ENCODE measurements at regions not wholly inside any gene's neighbourhood (a gene's known extent, or its start where the extent isn't known, plus 50 kb on each side); places are given as distances from the start of the nearest gene placed in this dataset.

DNA sequence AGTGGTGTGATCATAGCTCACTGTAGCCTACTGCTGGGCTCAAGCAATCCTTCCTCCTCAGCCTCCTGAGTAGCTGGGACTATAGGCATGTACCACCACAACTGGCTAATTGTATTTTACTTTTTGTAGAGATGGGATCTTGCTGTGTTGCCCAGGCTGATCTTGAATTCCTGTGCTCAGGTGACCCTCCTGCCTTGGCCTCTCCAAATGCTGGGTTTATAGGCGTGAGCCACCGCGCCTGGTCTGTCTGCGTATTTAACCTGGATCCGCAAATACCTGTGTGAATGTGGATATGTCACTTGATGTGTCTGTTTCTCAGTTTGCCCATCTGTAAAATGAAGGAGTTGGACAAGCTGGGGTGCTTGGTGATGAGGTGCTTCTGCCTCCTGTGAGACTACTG, 123.9 kb downstream of the BAMBI start:
- Histone ChIP-seq H3K9ac (ENCODE audit: low read length) (no peak overlapping the region), H3K27ac (ENCODE audit: low read length) (no peak overlapping the region), H3K4me3 (ENCODE audit: low read length) (no peak overlapping the region), H3K4me1 (ENCODE audit: low read length) (no peaks in the 10 kb centered on the region), H2AFZ (ENCODE audit: low read length) (no peak overlapping the region), H3K79me2 (ENCODE audit: low read length) (no peaks in the 10 kb centered on the region), H3K27me3 (ENCODE audit: low read length) (no peaks in the 10 kb centered on the region), H3K4me2 (ENCODE audit: low read depth, low read length, poor library complexity, severe bottlenecking) (no peak overlapping the region), H3K36me3 (ENCODE audit: insufficient read depth, low read length) (no peaks in the 10 kb centered on the region), H4K20me1 (ENCODE audit: insufficient read depth, low read depth, low read length) (no peaks in the 10 kb centered on the region), H3K9me2 (replicated peaks; ENCODE audit: insufficient read depth, low read length) (no peaks in the 10 kb centered on the region), H3K9me3 (ENCODE audit: low read length) (no peaks in the 10 kb centered on the region)
- no peak for DNase-seq

- no peak for DNase-seq
- Histone ChIP-seq H4K20me1 (ENCODE audit: insufficient read depth, low read depth, low read length) (no peaks in the 10 kb centered on the region), H3K27me3 (ENCODE audit: low read length) (no peaks in the 10 kb centered on the region), H3K9me2 (replicated peaks; ENCODE audit: insufficient read depth, low read length) (no peaks in the 10 kb centered on the region), H3K36me3 (ENCODE audit: insufficient read depth, low read length) (no peaks in the 10 kb centered on the region), H2AFZ (ENCODE audit: low read length) (no peak overlapping the region), H3K9ac (ENCODE audit: low read length) (no peak overlapping the region), H3K27ac (ENCODE audit: low read length) (no peak overlapping the region), H3K9me3 (ENCODE audit: low read length) (no peaks in the 10 kb centered on the region), H3K4me3 (ENCODE audit: low read length) (no peak overlapping the region), H3K4me2 (ENCODE audit: low read depth, low read length, poor library complexity, severe bottlenecking) (no peak overlapping the region), H3K4me1 (ENCODE audit: low read length) (no peaks in the 10 kb centered on the region), H3K79me2 (ENCODE audit: low read length) (no peaks in the 10 kb centered on the region)
Measured at GRCh38 chr10:28801869-28802268, 124.5 kb downstream of the BAMBI start.

GRCh38 chr10:28805390-28805789, 128.1 kb downstream of the BAMBI start:
- no peak overlapping the region for H3K4me2 ChIP-seq (ENCODE audit: low read depth, low read length, poor library complexity, severe bottlenecking)
- DNase-seq, result no peak
- H3K79me2 ChIP-seq (ENCODE audit: low read length), result no peaks in the 10 kb centered on the region
- H3K9ac ChIP-seq (ENCODE audit: low read length), result no peak overlapping the region
- H3K36me3 ChIP-seq (ENCODE audit: insufficient read depth, low read length), result no peaks in the 10 kb centered on the region
- no peak overlapping the region for H2AFZ ChIP-seq (ENCODE audit: low read length)
- no peak overlapping the region for H3K4me3 ChIP-seq (ENCODE audit: low read length)
- no peaks in the 10 kb centered on the region for H3K9me2 ChIP-seq (replicated peaks; ENCODE audit: insufficient read depth, low read length)
- H3K27me3 ChIP-seq (ENCODE audit: low read length), result 0 out of 2 replicates have a peak, but pooled peaks cover 4% of the 10 kb centered on the region
- no peak overlapping the region for H3K27ac ChIP-seq (ENCODE audit: low read length)
- H4K20me1 ChIP-seq (ENCODE audit: insufficient read depth, low read depth, low read length), result no peaks in the 10 kb centered on the region
- H3K9me3 ChIP-seq (ENCODE audit: low read length), result no peaks in the 10 kb centered on the region
- no peaks in the 10 kb centered on the region for H3K4me1 ChIP-seq (ENCODE audit: low read length)

GRCh38 chr10:28806488-28806941, 129.2 kb downstream of the BAMBI start:
- H3K9ac ChIP-seq (ENCODE audit: low read length), result no peak overlapping the region
- H3K27ac ChIP-seq (ENCODE audit: low read length), result no peak overlapping the region
- no peaks in the 10 kb centered on the region for H3K36me3 ChIP-seq (ENCODE audit: insufficient read depth, low read length)
- H2AFZ ChIP-seq (ENCODE audit: low read length), result no peak overlapping the region
- H3K79me2 ChIP-seq (ENCODE audit: low read length), result no peaks in the 10 kb centered on the region
- H3K27me3 ChIP-seq (ENCODE audit: low read length), result 0 out of 2 replicates have a peak, but pooled peaks cover 4% of the 10 kb centered on the region
- no peaks in the 10 kb centered on the region for H3K9me2 ChIP-seq (replicated peaks; ENCODE audit: insufficient read depth, low read length)
- H3K4me3 ChIP-seq (ENCODE audit: low read length), result no peak overlapping the region
- no peaks in the 10 kb centered on the region for H3K9me3 ChIP-seq (ENCODE audit: low read length)
- H3K4me2 ChIP-seq (ENCODE audit: low read depth, low read length, poor library complexity, severe bottlenecking), result no peak overlapping the region
- H4K20me1 ChIP-seq (ENCODE audit: insufficient read depth, low read depth, low read length), result no peaks in the 10 kb centered on the region
- no peak for DNase-seq
- H3K4me1 ChIP-seq (ENCODE audit: low read length), result no peaks in the 10 kb centered on the region

DNA sequence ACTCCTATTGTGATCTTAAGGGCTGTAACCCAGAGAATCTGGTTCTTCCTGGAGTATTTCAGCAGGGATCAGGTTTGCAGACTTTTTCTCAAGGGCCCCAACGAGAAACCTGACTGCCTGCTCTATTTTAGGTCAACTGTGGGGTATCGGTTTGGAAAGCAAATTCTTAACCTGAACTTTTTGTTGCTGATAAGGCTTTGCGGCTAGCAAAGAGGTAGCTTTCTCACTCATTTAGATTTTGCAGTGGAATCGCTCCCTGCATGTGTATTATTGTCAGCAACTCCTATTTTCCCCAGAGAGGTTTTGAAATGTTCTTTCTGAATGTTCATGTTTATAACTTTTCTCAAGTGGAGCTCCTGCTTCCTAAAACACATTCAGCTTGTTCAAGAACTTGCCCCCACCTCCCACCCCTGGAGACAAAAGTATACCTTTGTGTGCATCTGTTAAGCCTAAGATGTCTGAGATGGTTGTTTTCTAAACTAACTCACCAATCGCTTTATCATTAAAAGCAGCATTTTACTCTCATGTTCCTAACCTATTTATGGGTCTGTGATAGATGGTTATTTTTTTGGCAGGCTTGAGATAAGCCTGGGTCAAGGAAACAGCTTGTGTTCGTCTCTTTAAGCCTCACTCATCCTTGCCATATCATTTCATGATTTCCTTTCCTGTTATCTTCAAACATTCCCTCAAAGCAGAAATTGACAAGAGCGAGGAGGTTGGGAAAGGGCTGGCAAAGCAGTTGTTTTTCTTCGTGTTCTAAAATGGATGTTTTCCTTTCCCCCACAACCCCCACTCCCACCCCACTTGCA, 129.8 kb downstream of the BAMBI start:
- Histone ChIP-seq H3K79me2 (ENCODE audit: low read length) (no peaks in the 10 kb centered on the region), H3K27me3 (ENCODE audit: low read length) (0 out of 2 replicates have a peak, but pooled peaks cover 4% of the 10 kb centered on the region), H3K27ac (ENCODE audit: low read length) (no peak overlapping the region), H3K9me3 (ENCODE audit: low read length) (no peaks in the 10 kb centered on the region), H3K4me1 (ENCODE audit: low read length) (no peaks in the 10 kb centered on the region), H2AFZ (ENCODE audit: low read length) (no peak overlapping the region), H3K4me2 (ENCODE audit: low read depth, low read length, poor library complexity, severe bottlenecking) (no peak overlapping the region), H4K20me1 (ENCODE audit: insufficient read depth, low read depth, low read length) (no peaks in the 10 kb centered on the region), H3K9me2 (replicated peaks; ENCODE audit: insufficient read depth, low read length) (no peaks in the 10 kb centered on the region), H3K36me3 (ENCODE audit: insufficient read depth, low read length) (no peaks in the 10 kb centered on the region), H3K9ac (ENCODE audit: low read length) (no peak overlapping the region), H3K4me3 (ENCODE audit: low read length) (no peak overlapping the region)
- DNase-seq, result no peak

- DNase-seq, result no peak
- no peaks in the 10 kb centered on the region for H3K9me2 ChIP-seq (replicated peaks; ENCODE audit: insufficient read depth, low read length)
- H3K4me3 ChIP-seq (ENCODE audit: low read length), result no peak overlapping the region
- no peaks in the 10 kb centered on the region for H4K20me1 ChIP-seq (ENCODE audit: insufficient read depth, low read depth, low read length)
- H2AFZ ChIP-seq (ENCODE audit: low read length), result no peak overlapping the region
- no peaks in the 10 kb centered on the region for H3K79me2 ChIP-seq (ENCODE audit: low read length)
- H3K27me3 ChIP-seq (ENCODE audit: low read length), result 0 out of 2 replicates have a peak, but pooled peaks cover 4% of the 10 kb centered on the region
- H3K9me3 ChIP-seq (ENCODE audit: low read length), result no peaks in the 10 kb centered on the region
- H3K27ac ChIP-seq (ENCODE audit: low read length), result no peak overlapping the region
- no peak overlapping the region for H3K4me2 ChIP-seq (ENCODE audit: low read depth, low read length, poor library complexity, severe bottlenecking)
- no peak overlapping the region for H3K9ac ChIP-seq (ENCODE audit: low read length)
- no peaks in the 10 kb centered on the region for H3K4me1 ChIP-seq (ENCODE audit: low read length)
- no peaks in the 10 kb centered on the region for H3K36me3 ChIP-seq (ENCODE audit: insufficient read depth, low read length)
Measured at GRCh38 chr10:28807760-28808613, 130.7 kb downstream of the BAMBI start.

DNA sequence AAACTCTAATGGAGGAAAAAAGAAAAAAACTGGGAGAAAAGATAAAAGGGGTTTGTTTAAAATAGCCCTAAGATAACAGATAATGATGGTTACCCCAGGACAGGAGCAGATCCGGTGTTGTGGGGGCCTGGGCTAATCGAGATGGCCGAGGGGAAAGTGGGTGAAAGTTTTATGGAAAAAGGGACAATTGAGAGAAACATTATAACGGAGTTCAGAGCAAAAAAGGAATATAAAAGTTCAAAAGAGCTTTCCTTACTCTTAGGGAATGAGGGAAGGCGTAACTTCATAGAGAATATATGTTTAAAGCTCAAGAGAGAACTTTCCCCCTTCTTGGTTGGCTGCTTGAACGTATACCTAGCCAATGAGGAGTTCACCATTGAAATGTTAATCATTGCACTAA, 131.4 kb downstream of the BAMBI start:
- Histone ChIP-seq H3K4me2 (ENCODE audit: low read depth, low read length, poor library complexity, severe bottlenecking) (no peak overlapping the region), H3K4me1 (ENCODE audit: low read length) (no peaks in the 10 kb centered on the region), H3K9ac (ENCODE audit: low read length) (no peak overlapping the region), H2AFZ (ENCODE audit: low read length) (no peak overlapping the region), H3K9me3 (ENCODE audit: low read length) (no peaks in the 10 kb centered on the region), H3K27ac (ENCODE audit: low read length) (no peak overlapping the region), H4K20me1 (ENCODE audit: insufficient read depth, low read depth, low read length) (no peaks in the 10 kb centered on the region), H3K79me2 (ENCODE audit: low read length) (no peaks in the 10 kb centered on the region), H3K4me3 (ENCODE audit: low read length) (no peak overlapping the region), H3K36me3 (ENCODE audit: insufficient read depth, low read length) (no peaks in the 10 kb centered on the region), H3K9me2 (replicated peaks; ENCODE audit: insufficient read depth, low read length) (no peaks in the 10 kb centered on the region), H3K27me3 (ENCODE audit: low read length) (0 out of 2 replicates have a peak, but pooled peaks cover 4% of the 10 kb centered on the region)
- DNase-seq, result no peak

Measured in Karpas-422 (cell line).